Neural cell (in vitro differentiated cells): ENCODE measurements at regions not wholly inside any gene's neighbourhood (a gene's known extent, or its start where the extent isn't known, plus 50 kb on each side); places are given as distances from the start of the nearest gene placed in this dataset.
A peak's percentile ranks its signal among the peaks of the same experiment; 100 is the strongest.

Experiments used
- EP300 ChIP-seq: fragments of 450-650 bp; conservative IDR thresholded peaks from 2 replicates; pipeline ENCODE4 v1.6.1; 2014; ENCODE audit warnings: antibody characterized with exemption, mild to moderate bottlenecking, moderate library complexity; ENCODE audit not compliant: poor library complexity, severe bottlenecking
- EZH2 ChIP-seq: fragments of 200-600, 300-800 bp; shearing (Covaris generic), sonication (generic); IDR thresholded peaks from 2 replicates; pipeline ENCODE4 v1.6.1; 2014; ENCODE audit warnings: antibody characterized with exemption, low read length, borderline replicate concordance, mild to moderate bottlenecking; ENCODE audit not compliant: insufficient read depth, poor library complexity, severe bottlenecking
- MXI1 ChIP-seq: fragments of 450-650 bp; conservative IDR thresholded peaks from 2 replicates; pipeline ENCODE4 v1.6.1; 2014; ENCODE audit warnings: antibody characterized with exemption, mild to moderate bottlenecking; ENCODE audit not compliant: poor library complexity, severe bottlenecking
- POLR2AphosphoS5 ChIP-seq: IDR thresholded peaks from 2 replicates; pipeline ENCODE4 v1.6.1; 2012
- SMC3 ChIP-seq: fragments of 450-650 bp; conservative IDR thresholded peaks from 2 replicates; pipeline ENCODE4 v1.6.1; 2014; ENCODE audit warnings: antibody characterized with exemption, mild to moderate bottlenecking, moderate library complexity; ENCODE audit not compliant: poor library complexity
- TF ChIP-seq, protein P1 (sequence below): fragments of 450-650 bp; IDR thresholded peaks from 2 replicates; pipeline ENCODE4 v1.5.1; 2014; ENCODE audit warnings: antibody characterized with exemption, mild to moderate bottlenecking, moderate library complexity; ENCODE audit not compliant: poor library complexity, severe bottlenecking
- TF ChIP-seq, protein P2 (sequence below): IDR thresholded peaks from 2 replicates; pipeline ENCODE4 v1.6.1; 2012; ENCODE audit warnings: borderline replicate concordance

DNA sequence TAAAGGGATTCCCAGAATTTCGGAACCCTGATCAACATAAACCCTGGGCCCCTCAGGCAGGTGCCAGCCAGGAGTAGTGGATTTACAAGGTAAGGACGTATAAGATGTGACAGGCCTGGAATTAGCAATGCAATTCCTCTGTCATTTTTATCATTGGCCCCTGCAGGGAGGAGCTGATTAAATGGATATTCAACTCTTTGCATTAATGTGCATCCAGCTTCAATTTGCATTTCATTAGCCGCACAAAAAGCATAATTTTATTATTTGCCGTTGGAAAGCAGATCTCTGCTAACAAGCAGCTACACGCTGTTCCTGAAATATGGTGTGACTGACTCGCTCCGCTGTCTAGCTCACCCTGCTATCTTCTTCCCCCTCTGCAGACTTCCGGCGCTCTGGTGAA lies 195.8 kb downstream of the RPS24 start:
- TF ChIP-seq, protein P1, sequence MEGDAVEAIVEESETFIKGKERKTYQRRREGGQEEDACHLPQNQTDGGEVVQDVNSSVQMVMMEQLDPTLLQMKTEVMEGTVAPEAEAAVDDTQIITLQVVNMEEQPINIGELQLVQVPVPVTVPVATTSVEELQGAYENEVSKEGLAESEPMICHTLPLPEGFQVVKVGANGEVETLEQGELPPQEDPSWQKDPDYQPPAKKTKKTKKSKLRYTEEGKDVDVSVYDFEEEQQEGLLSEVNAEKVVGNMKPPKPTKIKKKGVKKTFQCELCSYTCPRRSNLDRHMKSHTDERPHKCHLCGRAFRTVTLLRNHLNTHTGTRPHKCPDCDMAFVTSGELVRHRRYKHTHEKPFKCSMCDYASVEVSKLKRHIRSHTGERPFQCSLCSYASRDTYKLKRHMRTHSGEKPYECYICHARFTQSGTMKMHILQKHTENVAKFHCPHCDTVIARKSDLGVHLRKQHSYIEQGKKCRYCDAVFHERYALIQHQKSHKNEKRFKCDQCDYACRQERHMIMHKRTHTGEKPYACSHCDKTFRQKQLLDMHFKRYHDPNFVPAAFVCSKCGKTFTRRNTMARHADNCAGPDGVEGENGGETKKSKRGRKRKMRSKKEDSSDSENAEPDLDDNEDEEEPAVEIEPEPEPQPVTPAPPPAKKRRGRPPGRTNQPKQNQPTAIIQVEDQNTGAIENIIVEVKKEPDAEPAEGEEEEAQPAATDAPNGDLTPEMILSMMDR: no peak
- no peak for TF ChIP-seq MXI1
- peak; percentile 20 for TF ChIP-seq POLR2AphosphoS5
- no peak for TF ChIP-seq SMC3
- no peak for TF ChIP-seq EZH2
- no peak for TF ChIP-seq EP300
- TF ChIP-seq, protein P2, sequence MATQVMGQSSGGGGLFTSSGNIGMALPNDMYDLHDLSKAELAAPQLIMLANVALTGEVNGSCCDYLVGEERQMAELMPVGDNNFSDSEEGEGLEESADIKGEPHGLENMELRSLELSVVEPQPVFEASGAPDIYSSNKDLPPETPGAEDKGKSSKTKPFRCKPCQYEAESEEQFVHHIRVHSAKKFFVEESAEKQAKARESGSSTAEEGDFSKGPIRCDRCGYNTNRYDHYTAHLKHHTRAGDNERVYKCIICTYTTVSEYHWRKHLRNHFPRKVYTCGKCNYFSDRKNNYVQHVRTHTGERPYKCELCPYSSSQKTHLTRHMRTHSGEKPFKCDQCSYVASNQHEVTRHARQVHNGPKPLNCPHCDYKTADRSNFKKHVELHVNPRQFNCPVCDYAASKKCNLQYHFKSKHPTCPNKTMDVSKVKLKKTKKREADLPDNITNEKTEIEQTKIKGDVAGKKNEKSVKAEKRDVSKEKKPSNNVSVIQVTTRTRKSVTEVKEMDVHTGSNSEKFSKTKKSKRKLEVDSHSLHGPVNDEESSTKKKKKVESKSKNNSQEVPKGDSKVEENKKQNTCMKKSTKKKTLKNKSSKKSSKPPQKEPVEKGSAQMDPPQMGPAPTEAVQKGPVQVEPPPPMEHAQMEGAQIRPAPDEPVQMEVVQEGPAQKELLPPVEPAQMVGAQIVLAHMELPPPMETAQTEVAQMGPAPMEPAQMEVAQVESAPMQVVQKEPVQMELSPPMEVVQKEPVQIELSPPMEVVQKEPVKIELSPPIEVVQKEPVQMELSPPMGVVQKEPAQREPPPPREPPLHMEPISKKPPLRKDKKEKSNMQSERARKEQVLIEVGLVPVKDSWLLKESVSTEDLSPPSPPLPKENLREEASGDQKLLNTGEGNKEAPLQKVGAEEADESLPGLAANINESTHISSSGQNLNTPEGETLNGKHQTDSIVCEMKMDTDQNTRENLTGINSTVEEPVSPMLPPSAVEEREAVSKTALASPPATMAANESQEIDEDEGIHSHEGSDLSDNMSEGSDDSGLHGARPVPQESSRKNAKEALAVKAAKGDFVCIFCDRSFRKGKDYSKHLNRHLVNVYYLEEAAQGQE: peak; percentile 58
